Transverse colon (tissue), 4 donors: ENCODE measurements at regions not wholly inside any gene's neighbourhood (a gene's known extent, or its start where the extent isn't known, plus 50 kb on each side); places are given as distances from the start of the nearest gene placed in this dataset.
"Not testable (repeated sequence)": the region's sequence is repeated elsewhere in the genome, so short reads cannot be mapped to it uniquely, and the experiment has no call there.

Experiments
- DNase-seq: peaks from one replicate; pipeline ENCODE4 v3.0.0-alpha.2; 2019
- H3K27ac ChIP-seq, 4 donors: fragments of 200-600 bp; sonication (generic); 2 replicates each; pipeline ENCODE4 v1.5.1; 2016 to 2018; ENCODE audit warnings: inconsistent platforms in 4 of 4
- H3K27me3 ChIP-seq: fragments of 200-600 bp; sonication (generic); 2 replicates; pipeline ENCODE4 v1.5.1; 2017; ENCODE audit warnings: inconsistent platforms
- H3K36me3 ChIP-seq, 4 donors: fragments of 200-600 bp; sonication (generic); 2 replicates each; pipeline ENCODE4 v1.5.1; 2017 to 2019; ENCODE audit warnings: inconsistent platforms in 4 of 4
- H3K4me1 ChIP-seq, 4 donors: fragments of 200-600 bp; sonication (generic); 2 replicates each; pipeline ENCODE4 v1.5.1; 2017 to 2020; ENCODE audit warnings: inconsistent platforms in 4 of 4
- H3K4me3 ChIP-seq, 4 donors: fragments of 200-600 bp; sonication (generic); 1 replicate in 1 of 4; 2 replicates in 3 of 4; pipeline versions ENCODE4 v1.5.1 to v1.6.1; 2017 to 2019; ENCODE audit warnings: inconsistent platforms in 4 of 4
- H3K9me3 ChIP-seq, 2 donors: fragments of 200-600 bp; sonication (generic); 2 replicates each; pipeline ENCODE4 v1.5.1; 2017 to 2019; ENCODE audit warnings: inconsistent platforms in 2 of 2
- CTCF ChIP-seq, 5 experiments: fragments of 200-600 bp in 3 of 5; fragments of 450-650 bp in 2 of 5; sonication (generic) in 3 of 5; IDR thresholded peaks; 1 replicate in 2 of 5; 2 replicates in 3 of 5; pipeline ENCODE4 v1.5.1; 2016 to 2017; ENCODE audit warnings: antibody characterized with exemption in 5 of 5, inconsistent platforms in 3 of 5, mild to moderate bottlenecking in 2 of 5, moderate library complexity in 1 of 5
- EP300 ChIP-seq: sonication (generic); formaldehyde crosslinking; IDR thresholded peaks from one replicate; pipeline ENCODE4 v1.6.1; 2017; ENCODE audit warnings: antibody characterized with exemption, low read depth
- POLR2A ChIP-seq: fragments of 450-650 bp; IDR thresholded peaks from one replicate; pipeline ENCODE4 v1.6.1; 2016; ENCODE audit warnings: antibody characterized with exemption, mild to moderate bottlenecking, moderate library complexity
- POLR2AphosphoS5 ChIP-seq, 3 donors: sonication (generic); formaldehyde crosslinking; IDR thresholded peaks; one replicate each; pipeline ENCODE4 v1.6.1; 2016; ENCODE audit warnings: antibody characterized with exemption in 3 of 3
- WGBS, 2 donors: methylation state at CpG; one replicate each; pipeline ENCODE4 v1.1.5; 2018; ENCODE audit warnings: low coverage in 1 of 2; 5-methylcytosine and 5-hydroxymethylcytosine counted together
- in situ Hi-C, 4 donors: fragments of 200-750 bp; cut with MboI; loops; one replicate each; pipeline versions ENCODE4 v1.15.0 to v1.15.1; 2017; ENCODE audit warnings: low sequenced_read_pairs in 3 of 4, low pct_ligation_motif_present in 1 of 4, low pct_unique_long_range_greater_than_20kb in 1 of 4
- intact Hi-C: fragments of 100-400 bp; cut with DNase I; formaldehyde crosslinking; loops from one replicate; pipeline ENCODE4 v1.15.1; 2023; ENCODE audit warnings: low total_unique reads

GRCh38 chrX:121562616-121563015, 515.2 kb downstream of the GLUD2 start:
- no peak overlapping the region for H3K27ac ChIP-seq
- in situ Hi-C loops: no loop called here
- no peaks in the 10 kb centered on the region for H3K9me3 ChIP-seq
- H3K27me3 ChIP-seq: no peaks in the 10 kb centered on the region
- H3K4me3 ChIP-seq: no peak overlapping the region
- no peak for TF ChIP-seq POLR2AphosphoS5 (IDR thresholded peaks at IDR 0.05)
- TF ChIP-seq EP300: no peak
- TF ChIP-seq CTCF (IDR thresholded peaks at IDR 0.05): no peak
- no peak for TF ChIP-seq POLR2A
- no peaks in the 10 kb centered on the region for H3K36me3 ChIP-seq
- intact Hi-C loops: no loop called here
- DNase-seq: no peak
- no peaks in the 10 kb centered on the region for H3K4me1 ChIP-seq

GRCh38 chrX:121569609-121570008, 522.2 kb downstream of the GLUD2 start:
- no peak for TF ChIP-seq EP300
- TF ChIP-seq CTCF (IDR thresholded peaks at IDR 0.05): no peak
- TF ChIP-seq POLR2AphosphoS5 (IDR thresholded peaks at IDR 0.05): no peak
- TF ChIP-seq POLR2A: no peak
- H3K27ac ChIP-seq: no peak overlapping the region
- in situ Hi-C loops: no loop called here
- H3K27me3 ChIP-seq: no peaks in the 10 kb centered on the region
- H3K4me1 ChIP-seq: no peaks in the 10 kb centered on the region
- intact Hi-C loops: no loop called here
- WGBS, 2 donors: 60 to 62% methylated on average over 1 to 4 of the region's 4 CpGs
- H3K36me3 ChIP-seq: no peaks in the 10 kb centered on the region
- H3K4me3 ChIP-seq: no peak overlapping the region
- H3K9me3 ChIP-seq: no peaks in the 10 kb centered on the region
- no peak for DNase-seq

GRCh38 chrX:121570072-121570841, 522.8 kb downstream of the GLUD2 start:
- H3K27me3 ChIP-seq: no peaks in the 10 kb centered on the region
- no peaks in the 10 kb centered on the region for H3K9me3 ChIP-seq
- H3K4me3 ChIP-seq: no peak overlapping the region
- 57% methylated on average over 4 of the region's 4 CpGs; no CpG with 5 or more reads in 1 of the 2 donors for WGBS, 2 donors
- TF ChIP-seq POLR2AphosphoS5 (IDR thresholded peaks at IDR 0.05) (no peak), CTCF (IDR thresholded peaks at IDR 0.05) (no peak), EP300 (no peak), POLR2A (no peak)
- no peak for DNase-seq
- H3K27ac ChIP-seq: no peak overlapping the region
- intact Hi-C loops (no loop called here), in situ Hi-C loops (no loop called here)
- H3K36me3 ChIP-seq: no peaks in the 10 kb centered on the region
- no peaks in the 10 kb centered on the region for H3K4me1 ChIP-seq

- Histone ChIP-seq H3K4me1 (no peaks in the 10 kb centered on the region), H3K36me3 (no peaks in the 10 kb centered on the region), H3K9me3 (no peaks in the 10 kb centered on the region), H3K4me3 (no peak overlapping the region), H3K27me3 (no peaks in the 10 kb centered on the region), H3K27ac (no peak overlapping the region)
- 78 to 93% methylated on average over 6 to 7 of the region's 7 CpGs for WGBS, 2 donors
- in situ Hi-C loops (no loop called here), intact Hi-C loops (no loop called here)
- DNase-seq: no peak
- no peak for TF ChIP-seq POLR2A
- TF ChIP-seq EP300: no peak
- TF ChIP-seq POLR2AphosphoS5 (IDR thresholded peaks at IDR 0.05): no peak
- no peak for TF ChIP-seq CTCF (IDR thresholded peaks at IDR 0.05)
These were observed 523.9 kb downstream of the GLUD2 start for GRCh38 chrX:121571333-121571732.

- H3K27ac ChIP-seq, H3K36me3 ChIP-seq, H3K4me3 ChIP-seq, in situ Hi-C loops, intact Hi-C loops, DNase-seq, H3K27me3 ChIP-seq, H3K4me1 ChIP-seq, H3K9me3 ChIP-seq: not testable (repeated sequence)
- 92% methylated on average over 2 of the region's 2 CpGs; no CpG with 5 or more reads in 1 of the 2 donors for WGBS, 2 donors
These were observed 527.0 kb downstream of the GLUD2 start for GRCh38 chrX:121574384-121574783.
